Gastroesophageal sphincter (tissue), 3 donors: ENCODE measurements at regions not wholly inside any gene's neighbourhood (a gene's known extent, or its start where the extent isn't known, plus 50 kb on each side); places are given as distances from the start of the nearest gene placed in this dataset.

Source experiments
- POLR2A ChIP-seq, 2 donors: fragments of 450-650 bp; IDR thresholded peaks; one replicate each; pipeline ENCODE4 v1.6.1; 2017; ENCODE audit warnings: antibody characterized with exemption in 2 of 2, mild to moderate bottlenecking in 2 of 2, moderate library complexity in 1 of 2
- TF ChIP-seq, protein P1 (sequence below), 4 experiments: fragments of 200-600 bp in 2 of 4; fragments of 450-650 bp in 2 of 4; sonication (generic) in 1 of 4; IDR thresholded peaks; one replicate each; pipeline ENCODE4 v1.5.1; 2017 to 2019; ENCODE audit warnings: antibody characterized with exemption in 4 of 4, mild to moderate bottlenecking in 2 of 4, moderate library complexity in 2 of 4

DNA sequence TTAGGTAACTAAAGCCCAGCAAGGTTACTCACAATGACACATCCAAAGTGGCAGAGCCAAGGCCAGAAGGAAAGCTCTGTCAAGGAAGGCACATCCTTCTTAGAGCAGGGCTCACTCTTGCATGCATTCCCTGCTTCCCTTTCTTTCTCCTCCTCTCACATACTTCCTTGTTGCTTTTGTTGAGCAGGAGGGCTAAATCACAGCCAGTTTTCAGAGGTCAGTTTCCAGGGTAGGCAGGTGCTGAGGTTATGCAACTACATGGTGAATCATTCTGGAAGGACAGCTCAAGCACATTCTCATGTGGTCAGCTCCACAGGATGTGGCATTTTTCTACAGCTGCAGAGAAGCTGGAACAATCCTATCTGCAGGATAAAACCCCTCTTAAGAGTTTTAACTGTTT lies 275.6 kb downstream of the ZNF621 start:
- TF ChIP-seq, protein P1, sequence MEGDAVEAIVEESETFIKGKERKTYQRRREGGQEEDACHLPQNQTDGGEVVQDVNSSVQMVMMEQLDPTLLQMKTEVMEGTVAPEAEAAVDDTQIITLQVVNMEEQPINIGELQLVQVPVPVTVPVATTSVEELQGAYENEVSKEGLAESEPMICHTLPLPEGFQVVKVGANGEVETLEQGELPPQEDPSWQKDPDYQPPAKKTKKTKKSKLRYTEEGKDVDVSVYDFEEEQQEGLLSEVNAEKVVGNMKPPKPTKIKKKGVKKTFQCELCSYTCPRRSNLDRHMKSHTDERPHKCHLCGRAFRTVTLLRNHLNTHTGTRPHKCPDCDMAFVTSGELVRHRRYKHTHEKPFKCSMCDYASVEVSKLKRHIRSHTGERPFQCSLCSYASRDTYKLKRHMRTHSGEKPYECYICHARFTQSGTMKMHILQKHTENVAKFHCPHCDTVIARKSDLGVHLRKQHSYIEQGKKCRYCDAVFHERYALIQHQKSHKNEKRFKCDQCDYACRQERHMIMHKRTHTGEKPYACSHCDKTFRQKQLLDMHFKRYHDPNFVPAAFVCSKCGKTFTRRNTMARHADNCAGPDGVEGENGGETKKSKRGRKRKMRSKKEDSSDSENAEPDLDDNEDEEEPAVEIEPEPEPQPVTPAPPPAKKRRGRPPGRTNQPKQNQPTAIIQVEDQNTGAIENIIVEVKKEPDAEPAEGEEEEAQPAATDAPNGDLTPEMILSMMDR (IDR thresholded peaks at IDR 0.05), result no peak
- TF ChIP-seq POLR2A (IDR thresholded peaks at IDR 0.05), result no peak
